Central memory CD8-positive, alpha-beta T cell (primary cell): ENCODE measurements at regions not wholly inside any gene's neighbourhood (a gene's known extent, or its start where the extent isn't known, plus 50 kb on each side); places are given as distances from the start of the nearest gene placed in this dataset.
"Not testable (repeated sequence)": the region's sequence is repeated elsewhere in the genome, so short reads cannot be mapped to it uniquely, and the experiment has no call there.

ENCODE experiments used
- ATAC-seq: fragments of 150-1000 bp; cut with Tn5 transposase; replicated peaks from 2 replicates; pipeline ENCODE4 v1.10.0; 2022; ENCODE audit warnings: mild to moderate bottlenecking, moderate FRiP score, moderate number of reproducible peaks; ENCODE audit not compliant: poor library complexity, severe bottlenecking; ENCODE audit errors: extremely low read depth
- DNase-seq, 2 donors: peaks; one replicate each; pipeline ENCODE4 v3.0.0; 2021; ENCODE audit warnings: low spot score in 2 of 2
- H3K27ac Mint-ChIP-seq: one replicate; pipeline ENCODE4 v1.8.0; 2022; ENCODE audit warnings: low read depth, mild to moderate bottlenecking, moderate library complexity, mixed read lengths
- H3K27me3 Mint-ChIP-seq: one replicate; pipeline ENCODE4 v1.8.0; 2022; ENCODE audit warnings: mixed read lengths
- H3K36me3 Mint-ChIP-seq: one replicate; pipeline ENCODE4 v1.8.0; 2022; ENCODE audit warnings: mild to moderate bottlenecking, moderate library complexity, mixed read lengths; ENCODE audit not compliant: insufficient read depth
- H3K4me1 Mint-ChIP-seq: one replicate; pipeline ENCODE4 v1.8.0; 2022; ENCODE audit warnings: mixed read lengths
- H3K4me3 Mint-ChIP-seq: one replicate; pipeline ENCODE4 v1.8.0; 2022; ENCODE audit warnings: mild to moderate bottlenecking, moderate library complexity, mixed read lengths
- H3K9me3 Mint-ChIP-seq: one replicate; pipeline ENCODE4 v1.8.0; 2022; ENCODE audit warnings: mixed read lengths

GRCh38 chr5:75828029-75828428 lies 110.8 kb upstream of the POC5 start:
- H3K36me3 Mint-ChIP-seq = peaks cover 1% of the 10 kb centered on the region
- no peaks in the 10 kb centered on the region for H3K9me3 Mint-ChIP-seq
- H3K27me3 Mint-ChIP-seq = peaks cover 28% of the 10 kb centered on the region
- no peak overlapping the region for H3K27ac Mint-ChIP-seq
- ATAC-seq (no peak), DNase-seq (no peak)
- no peaks in the 10 kb centered on the region for H3K4me1 Mint-ChIP-seq
- no peak overlapping the region for H3K4me3 Mint-ChIP-seq

GRCh38 chr5:75824323-75824722 lies 107.1 kb upstream of the POC5 start:
- Mint-ChIP-seq H3K27me3 (peaks cover 29% of the 10 kb centered on the region), H3K27ac (no peak overlapping the region), H3K4me3 (no peak overlapping the region), H3K36me3 (peaks cover 1% of the 10 kb centered on the region), H3K9me3 (no peaks in the 10 kb centered on the region), H3K4me1 (no peaks in the 10 kb centered on the region)
- DNase-seq (no peak), ATAC-seq (no peak)

GRCh38 chr5:75823811-75824210 lies 106.6 kb upstream of the POC5 start:
- Mint-ChIP-seq H3K27ac (no peak overlapping the region), H3K36me3 (peaks cover 1% of the 10 kb centered on the region), H3K4me1 (no peaks in the 10 kb centered on the region), H3K27me3 (peaks cover 34% of the 10 kb centered on the region), H3K9me3 (no peaks in the 10 kb centered on the region), H3K4me3 (no peak overlapping the region)
- ATAC-seq (no peak), DNase-seq (no peak)

- H3K27me3 Mint-ChIP-seq = peaks cover 61% of the 10 kb centered on the region
- ATAC-seq (no peak), DNase-seq (no peak)
- no peak overlapping the region for H3K4me3 Mint-ChIP-seq
- H3K4me1 Mint-ChIP-seq = no peaks in the 10 kb centered on the region
- no peak overlapping the region for H3K27ac Mint-ChIP-seq
- H3K36me3 Mint-ChIP-seq = no peaks in the 10 kb centered on the region
- H3K9me3 Mint-ChIP-seq = no peaks in the 10 kb centered on the region
Measured at GRCh38 chr5:75818661-75819060, 101.4 kb upstream of the POC5 start.

- not testable (repeated sequence) for H3K27ac Mint-ChIP-seq, ATAC-seq
Measured at GRCh38 chr5:75799695-75800094, 82.5 kb upstream of the POC5 start.

GRCh38 chr5:75769338-75769737 lies 52.1 kb upstream of the POC5 start:
- not testable (repeated sequence) for H3K27ac Mint-ChIP-seq, H3K4me3 Mint-ChIP-seq, DNase-seq, H3K36me3 Mint-ChIP-seq, H3K4me1 Mint-ChIP-seq, ATAC-seq
- H3K27me3 Mint-ChIP-seq = peaks cover 60% of the 10 kb centered on the region
- peaks cover 23% of the 10 kb centered on the region for H3K9me3 Mint-ChIP-seq

More at GRCh38 chr5:75799695-75800094, 82.5 kb upstream of the POC5 start:
- H3K4me3 Mint-ChIP-seq, DNase-seq, H3K4me1 Mint-ChIP-seq, H3K36me3 Mint-ChIP-seq: not testable (repeated sequence)
- peaks cover 60% of the 10 kb centered on the region for H3K27me3 Mint-ChIP-seq
- H3K9me3 Mint-ChIP-seq = peaks cover 12% of the 10 kb centered on the region
